GM19239 (cell line): ENCODE measurements at regions not wholly inside any gene's neighbourhood (a gene's known extent, or its start where the extent isn't known, plus 50 kb on each side); places are given as distances from the start of the nearest gene placed in this dataset.

ENCODE experiments used
- DNase-seq: peaks from one replicate; pipeline ENCODE4 v3.0.0; 2011; ENCODE audit warnings: low spot score; ENCODE audit not compliant: insufficient read length
- FAIRE-seq: peaks from 2 replicates; lab custom pipeline; 2011; peaks lifted over from hg19 to GRCh38; lab: Jason Lieb, UNC

- DNase-seq: no peak
- no peak for FAIRE-seq
These were observed 51.0 kb upstream of the SLCO2A1 start for GRCh38 chr3:134080761-134081160.

DNA sequence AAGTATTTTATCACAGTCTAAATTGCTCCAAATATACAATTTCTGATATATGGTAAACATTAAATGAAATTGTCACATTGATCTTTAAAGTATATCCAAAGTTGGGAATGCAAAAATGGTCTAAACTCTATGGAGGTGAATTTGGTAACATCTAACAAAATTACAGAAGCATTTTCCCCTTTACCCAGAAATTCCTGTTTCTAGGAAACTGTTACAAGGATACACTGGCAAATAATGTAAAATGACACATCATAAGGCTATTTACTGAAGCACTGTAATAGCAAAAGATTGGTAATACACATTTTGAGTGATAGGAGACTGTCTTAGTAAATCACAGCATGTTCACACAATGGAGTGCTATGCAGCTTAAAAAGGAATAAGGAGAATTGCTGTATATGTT, 50.0 kb upstream of the SLCO2A1 start:
- DNase-seq (no peak), FAIRE-seq (no peak)
